ENCODE measurements at regions not wholly inside any gene's neighbourhood (a gene's known extent, or its start where the extent isn't known, plus 50 kb on each side); places are given as distances from the start of the nearest gene placed in this dataset.

DNA sequence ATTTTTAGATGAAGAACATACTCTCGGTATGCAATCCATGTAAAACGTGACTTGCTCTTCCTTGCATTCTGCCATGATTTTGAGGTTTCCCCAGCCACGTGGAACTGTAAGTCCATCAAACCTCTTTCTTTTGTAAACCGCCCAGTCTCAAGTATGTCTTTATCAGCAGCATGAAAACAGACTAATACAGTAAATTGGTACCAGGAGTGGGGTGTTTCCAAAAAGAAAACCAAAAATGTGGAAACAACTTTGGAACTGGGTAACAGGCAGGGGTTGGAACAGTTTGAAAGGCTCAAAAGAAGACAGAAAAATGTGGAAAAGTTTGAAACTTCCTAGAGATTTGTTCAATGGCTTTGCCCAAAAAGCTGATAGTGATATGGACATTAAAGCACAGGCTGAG is 1957.9 kb downstream of the SUCLG1 start:
- ATAC-seq (no peak), DNase-seq (ENCODE audit: low read depth, low spot score) (no peak), FAIRE-seq (no peak)
- Histone ChIP-seq H3K79me2 (ENCODE audit: control insufficient read depth, insufficient read depth, low read length) (no peaks in the 10 kb centered on the region), H3K4me1 (ENCODE audit: control insufficient read depth, insufficient read depth, low read length) (no peaks in the 10 kb centered on the region), H3K4me2 (ENCODE audit: control insufficient read depth, insufficient read depth) (no peak overlapping the region), H3K27me3 (replicated peaks in 1 of 2; ENCODE audit: control insufficient read depth in 2 of 2, insufficient read depth in 2 of 2, low read length in 1 of 2) (no peaks in the 10 kb centered on the region), H4K20me1 (ENCODE audit: control insufficient read depth, insufficient read depth) (no peaks in the 10 kb centered on the region), H3K9me3 (replicated peaks; ENCODE audit: control insufficient read depth, insufficient read depth, low read length) (no peaks in the 10 kb centered on the region), H2AFZ (ENCODE audit: control insufficient read depth, low read depth, low read length) (no peak overlapping the region), H3K4me3 (no peak overlapping the region), H3K36me3 (ENCODE audit: control insufficient read depth in 2 of 2, insufficient read depth in 2 of 2, low read length in 1 of 2) (no peaks in the 10 kb centered on the region), H3K9ac (ENCODE audit: control insufficient read depth, insufficient read depth, low read length) (no peak overlapping the region), H3K27ac (ENCODE audit: control insufficient read depth, insufficient read depth) (no peak overlapping the region)
- ChIA-PET RAD21 (ENCODE audit: unreplicated experiment) (no interaction called here), CTCF (no interaction called here), POLR2A (no interaction called here), SMC1A (ENCODE audit: uncharacterized antibody, unreplicated experiment) (no interaction called here)
- BruUV-seq (replicated peaks): no TSS peak
- WGBS (ENCODE audit: insufficient coverage, insufficient replicate concordance, low lambda C conversion rate, missing lambda C conversion rate): 11% methylated on average over 4 of the region's 4 CpGs
- intact Hi-C loops (cut with micrococcal nuclease; ENCODE audit: unreplicated experiment) (no loop called here), in situ Hi-C loops (cut with MboI) (no loop called here)
- TF ChIP-seq ZNF24 (IDR thresholded peaks at IDR 0.05) (no peak), TCF12 (IDR thresholded peaks at IDR 0.05; ENCODE audit: low read depth, low read length) (no peak), JUND (IDR thresholded peaks at IDR 0.05; ENCODE audit: low read depth, low read length) (no peak), CREB1 (IDR thresholded peaks at IDR 0.05; ENCODE audit: low read depth) (no peak), NFYB (IDR thresholded peaks at IDR 0.05; ENCODE audit: insufficient read depth, low read depth, low read length) (no peak), KLF5 (IDR thresholded peaks at IDR 0.05; ENCODE audit: partially characterized antibody) (no peak), CHD2 (IDR thresholded peaks at IDR 0.05; ENCODE audit: borderline replicate concordance, low read depth, low read length) (no peak), BACH1 (IDR thresholded peaks at IDR 0.05; ENCODE audit: borderline replicate concordance) (no peak), PML (IDR thresholded peaks at IDR 0.05; ENCODE audit: low read length) (no peak), ETV6 (conservative IDR thresholded peaks at IDR 0.05 in 1 of 2, IDR thresholded peaks at IDR 0.05 in 1 of 2; ENCODE audit: borderline replicate concordance in 1 of 2, low read depth in 1 of 2) (no peak), SREBF1 (IDR thresholded peaks at IDR 0.05; ENCODE audit: low read length) (no peak), EZH2 (IDR thresholded peaks at IDR 0.05; ENCODE audit: borderline replicate concordance, control insufficient read depth, low read depth, low read length) (no peak), HDAC2 (IDR thresholded peaks at IDR 0.05) (no peak), IRF4 (IDR thresholded peaks at IDR 0.05; ENCODE audit: low read depth, low read length) (no peak)
- TF ChIP-seq, protein P1, sequence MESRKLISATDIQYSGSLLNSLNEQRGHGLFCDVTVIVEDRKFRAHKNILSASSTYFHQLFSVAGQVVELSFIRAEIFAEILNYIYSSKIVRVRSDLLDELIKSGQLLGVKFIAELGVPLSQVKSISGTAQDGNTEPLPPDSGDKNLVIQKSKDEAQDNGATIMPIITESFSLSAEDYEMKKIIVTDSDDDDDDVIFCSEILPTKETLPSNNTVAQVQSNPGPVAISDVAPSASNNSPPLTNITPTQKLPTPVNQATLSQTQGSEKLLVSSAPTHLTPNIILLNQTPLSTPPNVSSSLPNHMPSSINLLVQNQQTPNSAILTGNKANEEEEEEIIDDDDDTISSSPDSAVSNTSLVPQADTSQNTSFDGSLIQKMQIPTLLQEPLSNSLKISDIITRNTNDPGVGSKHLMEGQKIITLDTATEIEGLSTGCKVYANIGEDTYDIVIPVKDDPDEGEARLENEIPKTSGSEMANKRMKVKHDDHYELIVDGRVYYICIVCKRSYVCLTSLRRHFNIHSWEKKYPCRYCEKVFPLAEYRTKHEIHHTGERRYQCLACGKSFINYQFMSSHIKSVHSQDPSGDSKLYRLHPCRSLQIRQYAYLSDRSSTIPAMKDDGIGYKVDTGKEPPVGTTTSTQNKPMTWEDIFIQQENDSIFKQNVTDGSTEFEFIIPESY (IDR thresholded peaks at IDR 0.05): no peak
- TF ChIP-seq, protein P2, sequence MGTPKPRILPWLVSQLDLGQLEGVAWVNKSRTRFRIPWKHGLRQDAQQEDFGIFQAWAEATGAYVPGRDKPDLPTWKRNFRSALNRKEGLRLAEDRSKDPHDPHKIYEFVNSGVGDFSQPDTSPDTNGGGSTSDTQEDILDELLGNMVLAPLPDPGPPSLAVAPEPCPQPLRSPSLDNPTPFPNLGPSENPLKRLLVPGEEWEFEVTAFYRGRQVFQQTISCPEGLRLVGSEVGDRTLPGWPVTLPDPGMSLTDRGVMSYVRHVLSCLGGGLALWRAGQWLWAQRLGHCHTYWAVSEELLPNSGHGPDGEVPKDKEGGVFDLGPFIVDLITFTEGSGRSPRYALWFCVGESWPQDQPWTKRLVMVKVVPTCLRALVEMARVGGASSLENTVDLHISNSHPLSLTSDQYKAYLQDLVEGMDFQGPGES (IDR thresholded peaks at IDR 0.05): no peak
